Peyer's patch (tissue), 4 donors: ENCODE measurements at regions not wholly inside any gene's neighbourhood (a gene's known extent, or its start where the extent isn't known, plus 50 kb on each side); places are given as distances from the start of the nearest gene placed in this dataset.

Source experiments
- DNase-seq, 3 donors: peaks; one replicate each; pipeline ENCODE4 v3.0.0-alpha.2; 2017 to 2019
- H3K27ac ChIP-seq, 4 donors: fragments of 200-600 bp; sonication (generic); one replicate each; pipeline ENCODE4 v1.5.1; 2016 to 2019
- H3K27me3 ChIP-seq, 2 donors: fragments of 200-600 bp; sonication (generic); one replicate each; pipeline ENCODE4 v1.5.1; 2019
- H3K36me3 ChIP-seq, 3 donors: fragments of 200-600 bp; sonication (generic); one replicate each; pipeline ENCODE4 v1.5.1; 2016 to 2019
- H3K4me1 ChIP-seq, 4 donors: fragments of 200-600 bp; sonication (generic); one replicate each; pipeline ENCODE4 v1.5.1; 2016 to 2019
- H3K4me3 ChIP-seq, 4 donors: fragments of 200-600 bp; sonication (generic); 1 replicate in 3 of 4; 2 replicates in 1 of 4; pipeline ENCODE4 v1.5.1; 2016 to 2019; ENCODE audit warnings: mild to moderate bottlenecking in 1 of 4
- H3K9me3 ChIP-seq, 4 donors: fragments of 200-600 bp; sonication (generic); one replicate each; pipeline ENCODE4 v1.5.1; 2016 to 2019; ENCODE audit warnings: mild to moderate bottlenecking in 1 of 4
- CTCF ChIP-seq, 6 experiments: fragments of 450-650 bp in 4 of 6; fragments of 200-600 bp in 2 of 6; sonication (generic) in 1 of 6; IDR thresholded peaks; one replicate each; pipeline ENCODE4 v1.5.1; 2017 to 2019; ENCODE audit warnings: antibody characterized with exemption in 6 of 6, mild to moderate bottlenecking in 3 of 6, moderate library complexity in 1 of 6
- POLR2A ChIP-seq, 2 donors: fragments of 450-650 bp; IDR thresholded peaks; one replicate each; pipeline ENCODE4 v1.5.1; 2017; ENCODE audit warnings: antibody characterized with exemption in 2 of 2, mild to moderate bottlenecking in 2 of 2, moderate library complexity in 2 of 2

DNA sequence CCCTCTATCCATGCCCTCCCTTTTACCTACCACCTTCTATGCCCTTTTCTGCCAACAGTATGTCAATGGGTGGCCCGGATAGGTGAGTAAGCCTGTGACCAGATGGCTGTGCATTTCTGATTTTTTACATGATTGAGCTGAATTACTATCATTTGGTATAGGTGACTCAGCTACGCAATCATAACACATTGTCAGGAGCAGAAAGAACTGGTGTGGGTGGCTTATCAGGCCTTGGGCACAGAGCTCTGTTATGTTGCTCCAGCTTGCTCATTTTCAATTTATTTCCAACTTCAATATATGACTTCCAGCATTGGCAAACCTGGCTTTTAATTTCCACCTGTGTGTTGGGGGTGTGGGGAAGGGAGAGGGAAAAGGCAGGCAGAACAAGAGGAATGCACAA, 86.6 kb upstream of the AGBL1 start:
- Histone ChIP-seq H3K4me3 (no peak overlapping the region), H3K36me3 (no peaks in the 10 kb centered on the region), H3K4me1 (no peaks in the 10 kb centered on the region), H3K27ac (no peak overlapping the region), H3K27me3 (no peaks in the 10 kb centered on the region), H3K9me3 (no peaks in the 10 kb centered on the region)
- DNase-seq: no peak
- TF ChIP-seq POLR2A (IDR thresholded peaks at IDR 0.05) (no peak), CTCF (IDR thresholded peaks at IDR 0.05) (no peak)

- no peak overlapping the region for H3K27ac ChIP-seq
- H3K36me3 ChIP-seq: no peaks in the 10 kb centered on the region
- no peak for TF ChIP-seq POLR2A (IDR thresholded peaks at IDR 0.05)
- no peak for TF ChIP-seq CTCF (IDR thresholded peaks at IDR 0.05)
- H3K4me3 ChIP-seq: no peak overlapping the region
- no peaks in the 10 kb centered on the region for H3K4me1 ChIP-seq
- no peaks in the 10 kb centered on the region for H3K9me3 ChIP-seq
- H3K27me3 ChIP-seq: no peaks in the 10 kb centered on the region
- no peak for DNase-seq
These were observed 82.1 kb upstream of the AGBL1 start for GRCh38 chr15:85997618-85998017.

GRCh38 chr15:85999658-86000057, 80.0 kb upstream of the AGBL1 start:
- H3K36me3 ChIP-seq: no peaks in the 10 kb centered on the region
- no peak overlapping the region for H3K4me3 ChIP-seq
- H3K9me3 ChIP-seq: no peaks in the 10 kb centered on the region
- no peaks in the 10 kb centered on the region for H3K27me3 ChIP-seq
- TF ChIP-seq POLR2A (IDR thresholded peaks at IDR 0.05): no peak
- TF ChIP-seq CTCF (IDR thresholded peaks at IDR 0.05): no peak
- no peaks in the 10 kb centered on the region for H3K4me1 ChIP-seq
- no peak for DNase-seq
- no peak overlapping the region for H3K27ac ChIP-seq

- no peak for DNase-seq
- Histone ChIP-seq H3K36me3 (no peaks in the 10 kb centered on the region), H3K9me3 (no peaks in the 10 kb centered on the region), H3K4me3 (no peak overlapping the region), H3K27ac (no peak overlapping the region), H3K27me3 (no peaks in the 10 kb centered on the region), H3K4me1 (no peaks in the 10 kb centered on the region)
- TF ChIP-seq CTCF (IDR thresholded peaks at IDR 0.05): no peak
- TF ChIP-seq POLR2A (IDR thresholded peaks at IDR 0.05): no peak
These were observed 78.5 kb upstream of the AGBL1 start for GRCh38 chr15:86001200-86001599.

GRCh38 chr15:86002444-86002843, 77.2 kb upstream of the AGBL1 start:
- Histone ChIP-seq H3K36me3 (no peaks in the 10 kb centered on the region), H3K9me3 (no peaks in the 10 kb centered on the region), H3K4me3 (no peak overlapping the region), H3K4me1 (no peaks in the 10 kb centered on the region), H3K27ac (no peak overlapping the region), H3K27me3 (no peaks in the 10 kb centered on the region)
- TF ChIP-seq POLR2A (IDR thresholded peaks at IDR 0.05) (no peak), CTCF (IDR thresholded peaks at IDR 0.05) (no peak)
- no peak for DNase-seq

DNA sequence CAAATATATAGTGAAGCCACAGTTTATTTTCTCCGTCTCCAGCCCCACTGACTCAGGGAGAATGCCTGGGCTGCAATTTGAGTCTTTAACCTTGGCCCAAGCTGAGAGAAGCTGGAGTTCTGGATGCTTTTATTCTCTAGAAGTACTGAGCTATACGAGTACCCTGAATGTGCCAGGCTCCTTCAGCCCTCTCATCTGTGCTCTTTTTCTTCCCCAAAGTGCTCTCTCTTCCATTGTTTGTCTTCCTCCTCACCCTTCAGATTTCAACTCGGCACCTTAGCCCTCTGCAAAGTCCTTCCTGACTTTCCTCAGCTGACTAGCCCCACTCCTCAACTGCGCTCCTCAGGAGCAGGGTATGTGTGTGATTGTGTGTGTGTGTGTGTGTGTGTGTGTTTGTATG, 75.6 kb upstream of the AGBL1 start:
- H3K27me3 ChIP-seq: no peaks in the 10 kb centered on the region
- H3K27ac ChIP-seq: no peak overlapping the region
- H3K9me3 ChIP-seq: no peaks in the 10 kb centered on the region
- H3K36me3 ChIP-seq: no peaks in the 10 kb centered on the region
- TF ChIP-seq CTCF (IDR thresholded peaks at IDR 0.05): no peak
- no peak for TF ChIP-seq POLR2A (IDR thresholded peaks at IDR 0.05)
- DNase-seq: no peak
- H3K4me1 ChIP-seq: no peaks in the 10 kb centered on the region
- no peak overlapping the region for H3K4me3 ChIP-seq
